ENCODE measurements at regions not wholly inside any gene's neighbourhood (a gene's known extent, or its start where the extent isn't known, plus 50 kb on each side); places are given as distances from the start of the nearest gene placed in this dataset.
"Not testable (repeated sequence)": the region's sequence is repeated elsewhere in the genome, so short reads cannot be mapped to it uniquely, and the experiment has no call there.

GRCh38 chr12:102728506-102729242, 188.4 kb downstream of the PAH start:
- DNase-seq (ENCODE audit: low read depth): no peak

DNA sequence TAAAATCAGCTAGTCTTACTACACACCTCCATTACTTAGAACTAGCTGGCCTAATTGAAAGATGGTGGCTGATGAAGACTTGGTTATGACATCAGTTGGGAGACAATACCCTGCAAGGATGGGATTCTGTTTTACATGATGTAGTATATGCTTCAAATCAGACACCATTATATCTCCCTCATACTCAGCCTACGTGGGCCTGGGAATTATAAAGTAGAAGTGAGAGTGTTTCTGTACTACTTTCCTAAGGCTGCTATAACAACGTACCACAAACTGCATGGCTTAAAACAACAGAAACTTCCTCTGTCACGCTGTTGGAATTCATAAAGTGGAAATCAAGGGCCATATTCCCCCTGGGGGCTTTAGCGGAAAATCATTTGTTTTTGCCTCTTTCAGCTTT, 190.4 kb downstream of the PAH start:
- DNase-seq (ENCODE audit: low read depth): peak; percentile 49

DNA sequence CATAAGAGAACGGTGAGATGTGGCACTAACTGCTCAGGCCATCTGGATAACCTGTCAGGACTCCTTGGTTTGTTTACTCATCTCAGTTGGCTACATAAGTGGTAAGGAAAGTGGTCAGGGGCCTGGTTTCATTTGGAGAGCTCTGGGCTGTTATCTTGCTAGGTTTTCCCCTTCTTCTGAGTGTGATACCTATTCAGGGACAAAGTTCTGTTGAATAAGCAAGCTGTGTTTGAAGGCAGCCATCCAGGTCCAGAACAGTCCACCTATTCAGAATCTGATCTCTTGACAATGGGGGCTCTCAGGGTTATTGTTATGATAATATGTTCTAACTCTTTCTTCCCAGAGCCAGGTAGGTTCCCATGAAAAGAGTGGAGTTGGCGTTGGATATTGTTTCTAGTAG, 194.9 kb downstream of the PAH start:
- DNase-seq (ENCODE audit: low read depth): no peak

- DNase-seq (ENCODE audit: low read depth): no peak
Observed at GRCh38 chr12:102708108-102708507, 208.9 kb downstream of the PAH start.

DNA sequence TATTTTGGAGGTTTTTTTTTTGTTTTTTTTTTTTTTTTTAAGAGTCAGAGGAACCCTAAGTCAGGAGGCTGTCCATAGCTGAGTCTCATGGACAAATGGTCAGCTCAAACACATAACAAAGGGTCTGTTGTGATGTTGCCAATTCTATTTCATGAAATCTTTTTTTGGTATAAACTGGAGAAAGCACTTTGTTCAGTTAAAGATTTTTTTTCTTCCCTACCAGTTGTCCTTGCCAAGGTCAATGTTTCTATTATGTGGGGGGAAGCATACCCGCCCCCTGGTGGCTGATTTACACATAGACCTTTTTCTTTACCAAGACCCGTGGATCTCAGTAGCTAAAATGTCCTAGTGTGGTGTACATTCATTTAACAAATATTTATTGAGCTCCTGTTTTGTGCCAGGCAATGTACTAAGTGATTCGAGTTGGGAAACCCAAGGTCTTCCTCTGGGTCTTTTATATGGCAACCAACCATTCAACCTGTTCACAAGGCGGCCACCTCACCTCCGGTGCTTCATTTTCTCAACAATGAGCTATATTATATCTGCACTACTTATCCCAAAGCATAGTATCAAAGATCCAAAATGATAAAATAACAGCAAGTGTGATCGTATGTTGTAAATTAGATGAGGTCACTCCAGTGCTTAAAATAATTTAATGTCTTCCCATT, 214.5 kb downstream of the PAH start:
- DNase-seq (ENCODE audit: low read depth): peak; percentile 57

DNA sequence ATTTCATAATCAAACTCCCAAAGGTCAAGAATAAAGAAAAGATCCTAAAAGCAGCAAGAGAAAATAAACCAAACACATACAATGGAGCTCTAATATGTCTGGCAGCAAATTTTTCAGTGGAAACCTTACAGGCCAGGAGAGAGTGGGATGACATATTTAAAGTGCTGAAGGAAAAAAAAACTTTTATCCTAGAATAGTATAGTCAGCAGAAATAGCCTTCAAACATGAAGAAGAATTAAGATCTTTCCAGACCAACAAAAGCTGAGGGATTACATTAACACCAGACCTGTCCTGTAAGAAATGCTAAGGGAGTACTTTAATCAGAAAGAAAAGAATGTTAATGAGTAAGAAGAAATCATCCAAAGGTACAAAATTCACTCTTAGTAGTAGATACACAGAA, 215.7 kb upstream of the IGF1 start:
- DNase-seq (ENCODE audit: low read depth): no peak

DNA sequence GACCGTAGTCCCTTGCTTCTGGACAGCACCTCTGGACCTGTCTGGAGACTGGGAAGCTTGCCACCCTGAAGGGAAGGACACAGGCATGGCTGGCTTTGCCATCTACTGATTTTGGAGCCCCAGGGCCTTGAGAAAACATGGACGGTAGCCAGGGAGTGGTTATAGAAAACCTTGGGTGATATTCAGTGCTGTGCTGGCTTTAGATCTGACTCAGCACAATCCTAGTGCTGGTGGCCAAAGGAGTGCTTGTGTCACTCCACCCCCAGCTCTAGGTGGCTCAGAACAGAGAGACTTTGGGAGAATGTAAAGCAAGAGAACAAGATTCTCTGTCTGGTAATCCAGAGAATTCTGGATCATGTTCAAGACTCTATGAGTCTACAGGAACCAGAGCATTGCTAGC, 214.5 kb upstream of the IGF1 start:
- DNase-seq (ENCODE audit: low read depth): no peak

- DNase-seq (ENCODE audit: low read depth): no peak
Observed at GRCh38 chr12:102691773-102692555, 211.6 kb upstream of the IGF1 start.

DNA sequence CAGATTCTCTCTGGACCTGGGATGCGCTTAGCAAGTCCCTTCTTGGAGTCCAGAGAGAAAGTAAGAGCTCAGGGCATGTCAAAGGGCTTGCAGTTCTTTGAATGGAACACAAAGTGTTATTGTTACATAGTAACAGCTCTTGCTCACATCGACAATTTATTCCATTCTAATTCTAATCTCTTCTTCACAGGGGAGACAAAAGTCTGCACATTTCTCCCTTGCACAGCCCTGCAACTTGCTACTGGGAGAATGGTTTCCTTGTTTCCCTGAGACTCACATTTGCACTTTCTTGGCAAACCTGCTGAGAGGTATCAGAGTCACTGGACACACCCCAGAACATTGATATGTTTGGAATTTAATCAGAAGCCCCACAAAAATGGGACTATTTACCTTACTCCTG, 209.9 kb upstream of the IGF1 start:
- DNase-seq (ENCODE audit: low read depth): no peak

GRCh38 chr12:102689701-102690100, 209.3 kb upstream of the IGF1 start:
- no peak for DNase-seq (ENCODE audit: low read depth)

DNA sequence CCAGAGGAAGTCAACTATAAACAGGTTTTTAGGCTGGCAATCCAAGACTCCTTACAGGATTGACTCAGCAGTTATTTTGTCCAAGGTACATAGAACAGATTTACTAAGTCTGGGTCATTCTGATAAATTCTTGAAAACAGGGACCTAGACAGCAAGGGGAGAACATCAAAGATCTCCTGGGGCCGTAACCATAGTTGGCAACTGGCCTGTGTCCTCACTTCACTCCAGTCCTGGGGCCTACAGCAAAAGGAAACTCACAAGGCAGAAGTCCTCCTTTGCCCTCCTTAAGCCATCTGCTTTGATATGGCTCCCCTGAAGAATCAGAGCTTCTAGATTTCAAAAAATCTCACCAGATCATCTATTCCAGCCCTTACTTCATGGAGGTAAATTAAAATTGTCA, 207.2 kb upstream of the IGF1 start:
- DNase-seq (ENCODE audit: low read depth): no peak

DNA sequence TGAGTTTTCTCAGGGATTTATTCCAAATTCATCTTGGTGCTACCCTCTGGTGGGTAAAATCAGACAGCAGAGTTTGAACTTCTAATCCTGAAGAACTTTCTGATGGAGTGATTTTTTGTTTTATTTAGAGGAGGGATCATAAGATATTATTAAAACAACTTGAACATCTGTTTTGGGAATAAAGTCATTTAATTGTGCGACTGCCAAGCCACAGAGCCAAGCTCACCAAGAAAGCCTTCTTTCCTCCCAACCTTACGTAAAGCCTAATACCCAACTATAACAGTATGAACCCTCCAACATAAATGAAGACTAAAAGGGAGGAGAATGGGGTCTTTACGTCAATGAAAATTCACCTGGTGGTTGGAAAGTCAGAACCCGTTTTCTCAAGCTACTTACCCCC, 205.5 kb upstream of the IGF1 start:
- DNase-seq (ENCODE audit: low read depth): no peak

DNA sequence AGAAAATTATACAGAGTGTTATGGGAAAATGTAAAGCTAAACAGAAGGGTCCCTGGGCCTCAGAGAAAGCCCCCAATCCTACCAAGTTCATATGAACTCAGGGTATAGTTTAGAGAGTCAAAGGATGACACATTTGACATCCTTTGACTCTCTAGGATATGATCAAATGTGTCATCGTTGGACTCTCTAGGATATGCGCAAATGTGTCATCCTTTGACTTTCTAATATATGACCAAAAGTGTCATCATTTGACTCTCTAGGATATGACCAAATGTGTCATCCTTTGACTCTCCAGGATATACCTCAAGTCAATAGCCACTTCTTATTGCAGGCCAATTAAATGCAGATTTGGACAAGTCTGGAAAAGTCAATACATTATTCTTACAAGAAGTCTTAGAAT, 204.8 kb upstream of the IGF1 start:
- no peak for DNase-seq (ENCODE audit: low read depth)

GRCh38 chr12:102682366-102683289, 202.3 kb upstream of the IGF1 start:
- DNase-seq (ENCODE audit: low read depth): no peak

DNA sequence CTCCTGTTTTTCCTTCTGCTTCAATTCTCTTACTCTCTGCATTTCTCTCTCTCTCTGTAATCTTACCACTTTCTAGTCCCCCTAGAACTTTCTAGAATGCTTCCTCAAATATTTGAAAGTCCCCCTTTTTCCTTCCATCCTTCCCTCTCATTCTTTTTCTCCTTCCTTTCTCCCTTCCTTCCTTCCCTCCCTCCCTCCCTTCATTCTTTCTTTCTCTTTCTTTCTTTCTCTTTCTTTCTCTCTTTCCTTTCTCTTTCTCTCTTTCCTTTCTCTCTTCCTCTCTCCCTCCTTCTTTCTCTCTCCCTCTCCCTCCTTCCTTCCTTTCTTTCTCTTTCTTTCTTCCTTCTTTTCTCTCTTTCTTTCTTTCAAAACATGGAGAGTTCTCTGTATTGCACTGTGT, 201.4 kb upstream of the IGF1 start:
- DNase-seq (ENCODE audit: low read depth): no peak

DNA sequence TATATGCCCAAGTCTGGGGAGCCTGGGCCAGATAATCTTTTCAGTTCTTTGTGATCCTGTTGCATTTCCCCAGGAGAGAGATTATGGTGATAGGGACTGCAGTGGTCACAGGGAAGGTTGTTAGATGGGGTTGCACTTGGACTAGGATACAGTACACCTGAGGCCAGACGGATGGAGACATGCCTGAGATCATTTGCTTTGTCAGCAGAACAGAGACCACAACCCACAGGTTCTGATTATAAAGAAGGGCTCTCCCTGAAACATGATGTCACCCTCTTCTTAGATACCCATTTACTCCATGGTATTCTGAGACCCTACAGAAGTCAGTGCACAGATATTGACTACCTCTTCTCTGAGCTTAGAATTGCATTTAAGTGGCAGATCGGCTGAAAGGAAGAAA, 200.9 kb upstream of the IGF1 start:
- DNase-seq (ENCODE audit: low read depth): no peak

- DNase-seq (ENCODE audit: low read depth): no peak
Observed at GRCh38 chr12:102680304-102680703, 199.9 kb upstream of the IGF1 start.

- DNase-seq (ENCODE audit: low read depth): no peak
Observed at GRCh38 chr12:102676812-102677211, 196.4 kb upstream of the IGF1 start.

DNA sequence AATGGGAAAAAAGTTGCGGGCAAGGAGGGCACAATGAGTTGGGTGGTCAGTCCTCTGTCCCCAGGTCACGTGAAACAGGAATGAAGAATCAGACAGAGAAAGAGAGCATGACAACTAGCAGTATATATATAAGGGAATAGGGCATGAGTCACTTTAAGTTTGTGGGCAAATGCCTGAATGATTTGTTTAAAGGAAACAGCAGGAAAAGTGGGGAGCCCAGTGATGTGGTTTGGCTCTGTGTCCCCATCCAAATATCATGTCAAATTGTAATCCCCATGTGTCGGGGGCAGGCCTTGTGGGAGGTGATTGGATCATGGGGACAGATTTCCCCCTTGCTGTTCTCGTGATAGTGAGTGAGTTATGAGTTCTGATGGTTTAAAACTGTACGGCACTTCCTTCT, 195.3 kb upstream of the IGF1 start:
- no peak for DNase-seq (ENCODE audit: low read depth)

- DNase-seq (ENCODE audit: low read depth): no peak
Observed at GRCh38 chr12:102673606-102674005, 193.2 kb upstream of the IGF1 start.

DNA sequence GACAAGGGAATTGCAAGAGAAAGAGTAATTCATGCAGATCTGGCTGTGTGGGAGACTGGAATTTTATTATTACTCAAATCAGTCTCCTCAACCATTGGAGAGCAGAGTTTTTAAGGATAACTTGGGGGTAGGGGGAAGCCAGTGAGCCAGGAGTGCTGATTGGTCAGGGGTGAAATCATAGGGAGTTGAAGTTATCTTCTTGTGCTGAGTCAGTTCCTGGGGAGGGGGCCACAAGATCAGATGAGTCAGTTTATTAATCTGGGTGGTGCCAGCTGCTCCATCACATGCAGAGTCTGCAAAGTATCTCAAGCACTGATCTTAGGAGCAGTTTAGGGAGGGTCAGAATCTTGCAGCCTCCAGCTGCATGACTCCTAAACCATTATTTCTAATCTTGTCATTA, 191.8 kb upstream of the IGF1 start:
- DNase-seq (ENCODE audit: low read depth): not testable (repeated sequence)

DNA sequence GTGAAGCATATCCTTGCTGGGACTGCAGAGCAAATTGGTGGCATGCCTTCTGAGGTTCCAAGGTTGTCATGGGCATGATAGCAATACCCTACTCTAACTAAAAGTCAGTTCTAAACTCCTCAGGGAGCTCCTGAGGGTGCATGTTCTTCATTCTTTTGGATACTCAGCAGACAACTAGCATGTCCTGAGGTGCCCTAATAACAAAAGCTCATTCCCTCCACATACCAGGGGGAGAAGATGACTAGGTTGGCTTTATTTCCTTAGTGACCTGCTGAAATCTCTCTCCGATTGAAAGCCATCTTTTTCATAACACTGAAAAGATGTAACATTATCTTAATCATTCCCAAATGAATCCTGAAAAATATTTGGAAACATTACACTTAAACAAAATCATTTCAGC, 188.7 kb upstream of the IGF1 start:
- no peak for DNase-seq (ENCODE audit: low read depth)
